H1 (cell line): ENCODE measurements at regions not wholly inside any gene's neighbourhood (a gene's known extent, or its start where the extent isn't known, plus 50 kb on each side); places are given as distances from the start of the nearest gene placed in this dataset.

Experiments used
- CTCF ChIA-PET: fragments of 300-600 bp; sonication (Branson Sonifier 250); formaldehyde crosslinking; loops from one replicate; lab custom pipeline; 2021; ENCODE audit not compliant: partially characterized antibody; lab: Charles Lee
- POLR2A ChIA-PET: fragments of 300-600 bp; sonication (Branson Sonifier 250); formaldehyde crosslinking; loops from one replicate; lab custom pipeline; 2021; ENCODE audit warnings: inconsistent platforms; ENCODE audit not compliant: partially characterized antibody; lab: Charles Lee
- DNase-seq, 2 experiments: peaks; one replicate each; pipeline versions ENCODE4 v3.0.0 to v3.0.0-alpha.2; 2010 to 2022; ENCODE audit warnings: low spot score in 2 of 2, low read depth in 1 of 2, mixed read lengths in 1 of 2
- FAIRE-seq: peaks from 2 replicates; lab custom pipeline; 2011; peaks lifted over from hg19 to GRCh38; lab: Jason Lieb, UNC
- H2AFZ ChIP-seq: 2 replicates; pipeline ENCODE4 v1.8.1; 2012; ENCODE audit warnings: low read length, inconsistent platforms
- H2AK5ac ChIP-seq: 2 replicates; pipeline ENCODE4 v1.6.1; 2013; ENCODE audit warnings: low read depth, low read length
- H2BK120ac ChIP-seq: replicated peaks from 2 replicates; pipeline ENCODE3; 2013; ENCODE audit warnings: low read depth, low read length, inconsistent platforms
- H2BK12ac ChIP-seq: 2 replicates; pipeline ENCODE4 v1.6.1; 2013; ENCODE audit warnings: low read depth, low read length
- H2BK15ac ChIP-seq: 2 replicates; pipeline ENCODE4 v1.6.1; 2013; ENCODE audit warnings: low read length
- H2BK20ac ChIP-seq: 2 replicates; pipeline ENCODE4 v1.6.1; 2013; ENCODE audit warnings: low read length
- H2BK5ac ChIP-seq: 2 replicates; pipeline ENCODE4 v1.6.1; 2013; ENCODE audit warnings: low read depth, low read length
- H3K14ac ChIP-seq: 2 replicates; pipeline ENCODE4 v1.6.1; 2013; ENCODE audit warnings: inconsistent platforms; ENCODE audit not compliant: insufficient read length
- H3K18ac ChIP-seq: 2 replicates; pipeline ENCODE4 v1.6.1; 2013; ENCODE audit warnings: low read length; ENCODE audit errors: extremely low read depth
- H3K23ac ChIP-seq: 2 replicates; pipeline ENCODE4 v1.6.1; 2013; ENCODE audit warnings: inconsistent platforms; ENCODE audit not compliant: insufficient read length
- H3K23me2 ChIP-seq: 2 replicates; pipeline ENCODE4 v1.6.1; 2013; ENCODE audit warnings: low read depth, low read length
- H3K27ac ChIP-seq: 2 replicates; pipeline ENCODE4 v1.6.1; 2011; ENCODE audit warnings: low read depth, low read length, inconsistent platforms
- H3K27me3 ChIP-seq, 4 experiments: replicated peaks in 1 of 4; 1 replicate in 1 of 4; 2 replicates in 3 of 4; pipeline versions ENCODE4 v1.6.1 to v1.8.1; 2011 to 2013; ENCODE audit warnings: low read length in 3 of 4, mild to moderate bottlenecking in 3 of 4, inconsistent platforms in 2 of 4, mixed read lengths in 2 of 4, moderate library complexity in 1 of 4; ENCODE audit not compliant: control insufficient read depth in 3 of 4, insufficient read depth in 3 of 4; ENCODE audit errors: extremely low read depth in 1 of 4
- H3K36me3 ChIP-seq, 4 experiments: 2 replicates each; pipeline versions ENCODE4 v1.6.1 to v1.8.1; 2011 to 2013; ENCODE audit warnings: mild to moderate bottlenecking in 4 of 4, low read length in 3 of 4, moderate library complexity in 2 of 4, control low read depth in 1 of 4, inconsistent platforms in 1 of 4; ENCODE audit not compliant: insufficient read depth in 4 of 4, control insufficient read depth in 2 of 4
- H3K4ac ChIP-seq: replicated peaks from 2 replicates; pipeline ENCODE3; 2013; ENCODE audit warnings: low read length, low read depth, mixed read lengths, inconsistent platforms; ENCODE audit not compliant: insufficient read length
- H3K4me1 ChIP-seq, 4 experiments: replicated peaks in 1 of 4; 1 replicate in 1 of 4; 2 replicates in 3 of 4; pipeline versions ENCODE4 v1.6.1 to v1.8.1; 2011 to 2013; ENCODE audit warnings: low read length in 3 of 4, inconsistent platforms in 2 of 4, mixed read lengths in 1 of 4; ENCODE audit not compliant: insufficient read depth in 4 of 4, control insufficient read depth in 3 of 4
- H3K4me2 ChIP-seq, 2 experiments: 2 replicates each; pipeline versions ENCODE4 v1.6.1 to v1.8.1; 2011 to 2013; ENCODE audit warnings: low read depth in 2 of 2, low read length in 2 of 2, control low read depth in 1 of 2, inconsistent platforms in 1 of 2, mild to moderate bottlenecking in 1 of 2; ENCODE audit not compliant: insufficient read depth in 1 of 2
- H3K4me3 ChIP-seq, 4 experiments: fragments of 200-600, 300-600 bp in 1 of 4; sonication (generic), shearing (Covaris generic), sonication (Bioruptor Twin) in 1 of 4; 2 replicates each; pipeline versions ENCODE4 v1.5.1 to v1.8.1; 2011 to 2016; ENCODE audit warnings: low read length in 4 of 4, low read depth in 3 of 4, control low read depth in 2 of 4, inconsistent platforms in 2 of 4, mild to moderate bottlenecking in 2 of 4, mixed read lengths in 1 of 4, moderate library complexity in 1 of 4; ENCODE audit not compliant: insufficient read depth in 2 of 4; ENCODE audit errors: extremely low read depth in 1 of 4
- H3K56ac ChIP-seq: replicated peaks from 2 replicates; pipeline ENCODE3; 2013; ENCODE audit warnings: low read depth, mild to moderate bottlenecking, mixed read lengths, low read length, inconsistent platforms; ENCODE audit not compliant: insufficient read length
- H3K79me1 ChIP-seq: 2 replicates; pipeline ENCODE4 v1.6.1; 2013; ENCODE audit warnings: low read depth, low read length, control low read depth
- H3K79me2 ChIP-seq, 2 experiments: 2 replicates each; pipeline versions ENCODE4 v1.6.1 to v1.8.1; 2012 to 2013; ENCODE audit warnings: low read length in 2 of 2, mild to moderate bottlenecking in 2 of 2, inconsistent platforms in 1 of 2; ENCODE audit not compliant: insufficient read depth in 2 of 2, control insufficient read depth in 1 of 2
- H3K9ac ChIP-seq, 4 experiments: replicated peaks in 1 of 4; 1 replicate in 1 of 4; 2 replicates in 3 of 4; pipeline versions ENCODE4 v1.6.1 to v1.8.1; 2011 to 2013; ENCODE audit warnings: low read depth in 3 of 4, low read length in 3 of 4, control low read depth in 2 of 4, mild to moderate bottlenecking in 2 of 4, moderate library complexity in 2 of 4, inconsistent platforms in 1 of 4; ENCODE audit errors: extremely low read depth in 1 of 4
- H3K9me3 ChIP-seq, 2 experiments: 2 replicates each; pipeline versions ENCODE4 v1.6.1 to v1.8.1; 2012 to 2013; ENCODE audit warnings: mild to moderate bottlenecking in 2 of 2, moderate library complexity in 2 of 2, control low read depth in 1 of 2, inconsistent platforms in 1 of 2, low read depth in 1 of 2, low read length in 1 of 2, mixed read lengths in 1 of 2; ENCODE audit not compliant: insufficient read depth in 2 of 2
- H4K20me1 ChIP-seq, 2 experiments: replicated peaks in 1 of 2; 2 replicates each; pipeline versions ENCODE3 to v1.8.1; 2011 to 2013; ENCODE audit warnings: inconsistent platforms in 2 of 2, low read length in 2 of 2, mild to moderate bottlenecking in 1 of 2; ENCODE audit not compliant: insufficient read depth in 2 of 2, control insufficient read depth in 1 of 2
- H4K5ac ChIP-seq: 2 replicates; pipeline ENCODE4 v1.6.1; 2013; ENCODE audit warnings: low read length, low read depth, mixed read lengths, inconsistent platforms; ENCODE audit not compliant: insufficient read length
- H4K8ac ChIP-seq: 2 replicates; pipeline ENCODE4 v1.8.0; 2013; ENCODE audit warnings: mild to moderate bottlenecking, moderate library complexity, low read length, inconsistent platforms; ENCODE audit not compliant: insufficient read depth; ENCODE audit errors: extremely low read depth
- H4K91ac ChIP-seq: replicated peaks from 2 replicates; pipeline ENCODE3; 2013; ENCODE audit warnings: low read length, mixed read lengths, inconsistent platforms; ENCODE audit not compliant: insufficient read length
- CTCF ChIP-seq, 3 experiments: IDR thresholded peaks; 1 replicate in 2 of 3; 2 replicates in 1 of 3; pipeline versions ENCODE4 v1.5.1 to v1.6.1; 2011; ENCODE audit warnings: low read length in 3 of 3, mild to moderate bottlenecking in 3 of 3, inconsistent platforms in 2 of 3, low read depth in 1 of 3, moderate library complexity in 1 of 3; ENCODE audit not compliant: insufficient read depth in 1 of 3; ENCODE audit errors: control extremely low read depth in 1 of 3
- GABPA ChIP-seq: IDR thresholded peaks from 2 replicates; pipeline ENCODE4 v1.6.1; 2011; ENCODE audit warnings: mild to moderate bottlenecking, low read length, moderate library complexity, borderline replicate concordance; ENCODE audit not compliant: insufficient read depth
- KDM1A ChIP-seq: fragments of 200-600, 300-600 bp; sonication (generic); IDR thresholded peaks from 2 replicates; pipeline ENCODE4 v1.7.1; 2016; ENCODE audit warnings: mild to moderate bottlenecking, low read length, borderline replicate concordance
- RFX5 ChIP-seq: IDR thresholded peaks from 2 replicates; pipeline ENCODE4 v1.6.1; 2011; ENCODE audit warnings: low read depth, low read length, improper control_type of control experiment, borderline replicate concordance
- SP1 ChIP-seq: IDR thresholded peaks from 2 replicates; pipeline ENCODE4 v1.6.1; 2011; ENCODE audit warnings: low read depth, low read length
- YY1 ChIP-seq: IDR thresholded peaks from 2 replicates; pipeline ENCODE4 v1.6.1; 2011; ENCODE audit warnings: low read depth, mild to moderate bottlenecking, low read length
- WGBS, 2 experiments: shearing (Covaris generic) in 1 of 2; methylation state at CpG; one replicate each; pipeline versions ENCODE4 v1.1.6 to v1.1.7; 2013 to 2015; ENCODE audit warnings: low lambda C conversion rate in 2 of 2, mixed read lengths in 2 of 2, inconsistent platforms in 1 of 2, low coverage in 1 of 2, missing lambda C conversion rate in 1 of 2; ENCODE audit not compliant: insufficient replicate concordance in 2 of 2, insufficient coverage in 1 of 2, insufficient read length in 1 of 2; ENCODE audit errors: extremely low coverage in 1 of 2, missing lambda C conversion rate in 1 of 2; 5-methylcytosine and 5-hydroxymethylcytosine counted together

- Histone ChIP-seq H2BK5ac (no peak overlapping the region), H3K27ac (no peak overlapping the region), H3K27me3 (no peaks in the 10 kb centered on the region; a peak in 1 of 7 replicates), H2AFZ (no peak overlapping the region), H3K4me1 (no peaks in the 10 kb centered on the region; a peak in 1 of 7 replicates), H2BK120ac (no peak overlapping the region), H3K4me3 (no peak overlapping the region), H2BK15ac (no peak overlapping the region), H3K23me2 (no peaks in the 10 kb centered on the region), H3K79me1 (no peaks in the 10 kb centered on the region), H3K18ac (no peak overlapping the region), H3K23ac (no peak overlapping the region), H2BK12ac (no peak overlapping the region), H3K4ac (no peak overlapping the region), H3K4me2 (no peak overlapping the region), H3K14ac (no peak overlapping the region), H2AK5ac (no peak overlapping the region), H4K91ac (no peak overlapping the region), H3K79me2 (no peaks in the 10 kb centered on the region), H3K9me3 (no peaks in the 10 kb centered on the region), H3K36me3 (no peaks in the 10 kb centered on the region), H3K56ac (no peak overlapping the region), H4K5ac (no peak overlapping the region), H4K20me1 (no peaks in the 10 kb centered on the region), H2BK20ac (no peak overlapping the region), H3K9ac (no peak overlapping the region), H4K8ac (no peak overlapping the region)
- DNase-seq (no peak), FAIRE-seq (no peak)
- ChIA-PET POLR2A (no interaction called here), CTCF (interaction anchor here (0.6 to 1.7 kb wide), 5 partner anchors 11 to 247 kb away, joined by 3 read pairs; no protein-coding TSS in a partner anchor)
- no peak for TF ChIP-seq YY1
- TF ChIP-seq SP1: no peak
- no peak for TF ChIP-seq RFX5
- TF ChIP-seq CTCF (IDR thresholded peaks at IDR 0.05; ENCODE audit: control extremely low read depth in 1 of 3, insufficient read depth in 1 of 3, low read depth in 1 of 3, low read length in 3 of 3): no peak
- no peak for TF ChIP-seq GABPA
- TF ChIP-seq KDM1A: no peak
- WGBS, 2 experiments: 94% methylated on average over 13 of the region's 13 CpGs; no CpG with 5 or more reads in 1 of the 2 experiments
Measured at GRCh38 chr10:128568491-128568890, 442.3 kb upstream of the MKI67 start.
